GM12875 (cell line): ENCODE measurements at regions not wholly inside any gene's neighbourhood (a gene's known extent, or its start where the extent isn't known, plus 50 kb on each side); places are given as distances from the start of the nearest gene placed in this dataset.

Experiments
- H3K4me3 ChIP-seq: one replicate; pipeline ENCODE4 v1.5.1; 2011; ENCODE audit warnings: low read depth, low read length, control low read depth
- CTCF ChIP-seq: IDR thresholded peaks from 2 replicates; pipeline ENCODE4 v1.5.1; 2011; ENCODE audit warnings: low read depth, mild to moderate bottlenecking, control low read depth, inconsistent platforms, low read length, moderate library complexity, borderline replicate concordance; ENCODE audit not compliant: insufficient read depth

- no peak overlapping the region for H3K4me3 ChIP-seq
- TF ChIP-seq CTCF = no peak
These were observed 215.6 kb upstream of the ADAMTS16 start for GRCh38 chr5:4924577-4924976.

- TF ChIP-seq CTCF = no peak
- H3K4me3 ChIP-seq = no peak overlapping the region
These were observed 213.0 kb upstream of the ADAMTS16 start for GRCh38 chr5:4927097-4927496.

GRCh38 chr5:4928409-4928808, 211.7 kb upstream of the ADAMTS16 start:
- TF ChIP-seq CTCF = no peak

GRCh38 chr5:4929092-4929655, 211.0 kb upstream of the ADAMTS16 start:
- no peak for TF ChIP-seq CTCF

More at GRCh38 chr5:4928409-4928808, 211.7 kb upstream of the ADAMTS16 start:
- H3K4me3 ChIP-seq = no peak overlapping the region

GRCh38 chr5:4939042-4939781, 200.9 kb upstream of the ADAMTS16 start:
- no peak for TF ChIP-seq CTCF
- H3K4me3 ChIP-seq = no peak overlapping the region

More at GRCh38 chr5:4929092-4929655, 211.0 kb upstream of the ADAMTS16 start:
- no peak overlapping the region for H3K4me3 ChIP-seq

- TF ChIP-seq CTCF = no peak
These were observed 199.0 kb upstream of the ADAMTS16 start for GRCh38 chr5:4941161-4941560.

GRCh38 chr5:4941957-4942830, 197.9 kb upstream of the ADAMTS16 start:
- H3K4me3 ChIP-seq = no peak overlapping the region
- peak; percentile 86 for TF ChIP-seq CTCF

More at GRCh38 chr5:4941161-4941560, 199.0 kb upstream of the ADAMTS16 start:
- H3K4me3 ChIP-seq = no peak overlapping the region
